ENCODE measurements at regions not wholly inside any gene's neighbourhood (a gene's known extent, or its start where the extent isn't known, plus 50 kb on each side); places are given as distances from the start of the nearest gene placed in this dataset.
"Not testable (repeated sequence)": the region's sequence is repeated elsewhere in the genome, so short reads cannot be mapped to it uniquely, and the experiment has no call there.

DNA sequence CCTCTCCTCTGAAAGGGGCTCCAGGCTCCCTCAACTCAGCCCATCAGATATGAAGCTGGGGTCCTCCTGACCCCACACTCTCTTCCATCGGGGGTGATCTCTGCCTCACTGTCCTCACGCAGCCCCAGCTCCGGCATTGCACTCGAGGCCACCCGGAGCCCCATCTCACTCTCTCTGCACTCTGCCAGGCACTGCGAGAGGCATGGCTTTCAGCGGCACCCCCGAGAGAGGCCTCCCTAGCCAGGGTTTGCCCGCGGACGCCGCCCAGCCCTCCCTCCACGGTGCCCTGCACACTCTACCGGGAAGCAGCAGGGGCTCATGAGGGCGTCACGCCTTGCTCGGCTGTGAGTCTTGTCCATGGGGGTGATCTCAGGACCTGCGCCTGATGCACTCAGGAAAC is 436.2 kb downstream of the BRD1 start:
- no peak for DNase-seq (ENCODE audit: low read depth in 4 of 4, low spot score in 3 of 4)

GRCh38 chr22:49390954-49391353 is 436.7 kb downstream of the BRD1 start:
- DNase-seq (ENCODE audit: low read depth in 4 of 4, low spot score in 3 of 4), result no peak

DNA sequence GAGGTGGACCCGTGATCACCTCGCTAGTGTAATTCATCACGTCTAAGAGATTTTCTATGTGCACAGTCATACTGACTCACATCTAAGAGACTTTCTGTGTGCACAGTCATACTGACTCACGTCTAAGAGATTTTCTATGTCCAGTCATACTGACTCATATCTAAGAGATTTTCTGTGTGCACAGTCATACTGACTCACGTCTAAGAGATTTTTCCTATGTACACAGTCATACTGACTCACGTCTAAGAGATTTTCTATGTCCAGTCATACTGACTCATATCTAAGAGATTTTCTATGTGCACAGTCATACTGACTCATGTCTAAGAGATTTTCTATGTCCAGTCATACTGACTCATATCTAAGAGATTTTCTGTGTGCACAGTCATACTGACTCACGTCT is 443.8 kb downstream of the BRD1 start:
- DNase-seq (ENCODE audit: low read depth in 4 of 4, low spot score in 3 of 4), result not testable (repeated sequence)

GRCh38 chr22:49382451-49382735 is 445.3 kb downstream of the BRD1 start:
- DNase-seq (ENCODE audit: low read depth in 4 of 4, low spot score in 3 of 4), result no peak

DNA sequence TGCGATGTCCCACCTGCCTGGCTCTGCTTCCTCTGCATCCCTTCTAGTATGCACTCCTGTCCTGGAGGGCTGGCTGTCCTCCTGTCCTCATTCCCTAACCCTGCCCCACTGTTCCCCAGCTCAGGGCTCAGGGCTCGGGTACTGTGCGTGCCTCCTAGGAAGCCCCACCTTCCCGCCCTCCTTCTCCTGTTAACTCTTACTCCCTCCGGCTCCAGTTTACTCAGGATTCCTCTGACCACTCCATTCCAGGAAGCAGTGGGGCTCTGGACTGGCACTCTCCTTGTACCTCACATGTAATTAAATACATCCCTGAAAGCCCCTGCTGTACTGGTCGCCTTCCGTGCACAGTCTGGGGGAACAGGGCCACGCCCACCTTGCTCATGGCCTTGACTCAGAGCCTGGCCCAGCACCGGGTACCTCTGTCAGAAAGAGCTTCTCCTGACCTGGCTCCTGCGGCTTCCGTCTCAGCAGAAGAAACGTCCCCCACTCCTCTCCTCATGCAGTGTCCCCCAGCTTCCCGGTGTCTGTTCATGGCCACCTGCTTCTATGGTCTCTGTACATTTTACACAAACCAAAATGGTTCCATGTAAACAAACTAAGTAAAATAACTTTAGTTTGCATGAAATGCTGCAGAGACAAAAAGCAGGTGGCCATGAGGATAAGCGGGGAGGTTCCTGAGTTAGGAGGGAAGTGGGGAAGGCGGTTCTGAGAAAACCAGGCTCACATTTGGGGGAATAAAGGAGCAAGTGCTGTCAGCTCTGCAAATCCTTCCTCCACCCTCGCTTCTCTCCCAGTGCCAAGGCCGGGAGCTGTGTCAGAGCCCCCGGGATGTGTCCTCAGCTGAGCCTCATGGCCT is 445.9 kb downstream of the BRD1 start:
- DNase-seq (ENCODE audit: low read depth in 4 of 4, low spot score in 3 of 4), result no peak

GRCh38 chr22:49380828-49381114 is 446.9 kb downstream of the BRD1 start:
- no peak for DNase-seq (ENCODE audit: low read depth in 4 of 4, low spot score in 3 of 4)

DNA sequence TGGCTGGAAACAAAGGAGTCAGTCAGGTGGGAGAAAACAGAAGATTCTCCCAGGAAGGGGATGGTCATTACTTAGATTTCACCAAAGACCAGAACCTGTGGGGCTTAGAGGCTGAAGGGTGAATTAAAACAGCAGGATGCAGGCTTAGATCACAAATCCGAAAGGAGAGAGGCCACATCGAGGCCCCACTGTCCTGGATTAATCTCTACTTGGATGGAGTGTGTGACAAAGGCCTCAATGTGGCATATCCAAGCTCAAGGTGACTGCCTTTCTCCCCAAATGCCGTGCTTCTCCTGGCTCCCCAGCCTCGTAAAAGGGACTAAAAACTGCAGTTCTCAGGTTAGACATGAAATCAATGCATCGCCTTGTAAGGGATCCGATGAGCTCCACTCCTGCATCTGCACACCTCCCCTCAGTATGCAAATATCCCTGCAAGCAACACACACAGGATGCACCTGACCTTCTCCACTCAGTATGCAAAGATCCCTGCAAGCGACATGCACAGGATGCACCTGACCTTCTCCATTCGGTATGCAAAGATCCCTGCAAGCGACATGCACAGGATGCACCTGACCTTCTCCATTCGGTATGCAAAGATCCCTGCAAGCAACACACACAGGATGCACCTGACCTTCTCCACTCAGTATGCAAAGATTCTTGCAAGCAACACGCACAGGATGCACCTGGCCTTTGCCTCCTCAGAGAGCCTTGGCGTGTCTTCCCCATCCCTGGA is 447.4 kb downstream of the BRD1 start:
- no peak for DNase-seq (ENCODE audit: low read depth in 4 of 4, low spot score in 3 of 4)

- DNase-seq (ENCODE audit: low read depth in 4 of 4, low spot score in 3 of 4), result no peak
Observed at GRCh38 chr22:49377306-49377705, 450.4 kb downstream of the BRD1 start.

- DNase-seq (ENCODE audit: low read depth in 4 of 4, low spot score in 3 of 4), result no peak
Observed at GRCh38 chr22:49373801-49374226, 453.9 kb downstream of the BRD1 start.

DNA sequence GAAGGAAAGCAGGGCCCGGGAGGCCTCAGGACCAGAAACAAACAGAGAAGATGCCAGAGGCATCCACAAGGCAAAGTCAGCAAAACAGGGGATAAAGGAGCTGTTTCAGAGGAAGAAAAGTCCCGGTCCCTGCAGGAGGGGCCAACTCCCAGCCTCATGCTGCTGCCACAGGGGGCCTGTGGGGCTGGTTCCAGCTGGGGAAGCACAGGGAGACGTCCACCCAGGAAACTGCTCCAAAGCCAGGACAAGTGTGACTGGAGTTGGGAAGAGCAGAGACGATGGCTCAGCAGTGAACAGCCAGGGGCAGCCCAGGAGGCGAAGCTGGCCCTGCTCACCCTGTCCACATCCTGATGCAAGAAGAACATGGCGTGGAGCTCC is 454.4 kb downstream of the BRD1 start:
- DNase-seq (ENCODE audit: low read depth in 4 of 4, low spot score in 3 of 4), result no peak

DNA sequence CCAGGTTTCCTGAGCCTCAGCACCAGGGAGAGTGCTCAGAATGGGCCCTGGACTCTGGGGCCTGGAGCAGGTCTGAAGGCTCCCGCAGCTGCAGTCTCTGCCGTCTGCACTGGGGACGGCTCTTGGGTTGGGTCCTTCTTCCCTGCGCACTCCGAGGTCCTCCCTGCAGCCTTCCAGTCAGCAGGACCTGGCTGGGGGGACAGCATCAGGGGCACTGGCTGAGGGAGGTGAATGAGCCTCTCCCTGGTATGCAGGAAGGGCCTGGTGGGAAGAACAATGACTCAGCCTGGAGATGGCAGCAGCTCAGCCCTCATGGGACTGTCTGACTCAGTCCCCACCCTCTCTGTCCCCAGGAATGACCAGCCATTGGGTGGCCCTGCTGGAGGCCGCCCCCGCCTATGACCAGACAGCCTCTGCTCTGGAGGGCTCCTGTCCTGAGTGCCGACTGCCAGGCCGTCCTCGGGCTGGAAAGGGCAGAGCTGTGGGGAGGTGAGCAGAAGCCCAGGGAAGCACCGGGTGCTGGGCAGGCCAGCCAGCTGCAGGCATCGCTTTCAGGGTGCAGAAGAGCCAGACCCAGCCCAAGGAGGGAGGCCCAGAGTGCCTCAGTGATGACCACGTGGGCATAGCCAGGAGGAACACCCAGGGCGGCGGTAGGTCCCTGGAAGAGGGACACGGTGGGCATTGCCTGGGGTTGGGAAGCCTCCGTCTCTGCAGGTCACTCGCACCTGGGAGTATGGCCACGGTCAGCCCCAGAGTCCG is 455.0 kb downstream of the BRD1 start:
- no peak for DNase-seq (ENCODE audit: low read depth in 4 of 4, low spot score in 3 of 4)

DNA sequence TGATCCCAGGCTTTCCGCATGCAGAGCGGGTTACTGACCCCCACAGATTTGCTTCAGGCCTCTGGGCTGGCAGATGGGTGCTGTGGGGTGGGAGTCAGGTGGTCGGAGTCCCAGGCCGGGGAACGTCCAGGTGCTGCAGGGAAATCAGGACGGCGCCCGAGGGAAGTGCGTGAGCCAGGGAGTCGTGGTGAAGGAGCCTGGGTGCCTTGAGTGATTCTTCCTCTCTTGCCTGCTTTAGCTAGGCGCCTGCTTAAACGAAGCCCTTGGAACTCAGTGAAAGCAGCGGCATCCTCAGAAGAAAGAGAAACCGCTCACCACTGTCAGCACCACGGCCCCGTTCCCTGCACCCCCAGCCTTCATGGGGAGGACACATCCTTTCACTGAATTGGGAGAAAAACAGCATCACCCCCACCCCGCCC is 455.6 kb downstream of the BRD1 start:
- DNase-seq (ENCODE audit: low read depth in 4 of 4, low spot score in 3 of 4), result no peak

DNA sequence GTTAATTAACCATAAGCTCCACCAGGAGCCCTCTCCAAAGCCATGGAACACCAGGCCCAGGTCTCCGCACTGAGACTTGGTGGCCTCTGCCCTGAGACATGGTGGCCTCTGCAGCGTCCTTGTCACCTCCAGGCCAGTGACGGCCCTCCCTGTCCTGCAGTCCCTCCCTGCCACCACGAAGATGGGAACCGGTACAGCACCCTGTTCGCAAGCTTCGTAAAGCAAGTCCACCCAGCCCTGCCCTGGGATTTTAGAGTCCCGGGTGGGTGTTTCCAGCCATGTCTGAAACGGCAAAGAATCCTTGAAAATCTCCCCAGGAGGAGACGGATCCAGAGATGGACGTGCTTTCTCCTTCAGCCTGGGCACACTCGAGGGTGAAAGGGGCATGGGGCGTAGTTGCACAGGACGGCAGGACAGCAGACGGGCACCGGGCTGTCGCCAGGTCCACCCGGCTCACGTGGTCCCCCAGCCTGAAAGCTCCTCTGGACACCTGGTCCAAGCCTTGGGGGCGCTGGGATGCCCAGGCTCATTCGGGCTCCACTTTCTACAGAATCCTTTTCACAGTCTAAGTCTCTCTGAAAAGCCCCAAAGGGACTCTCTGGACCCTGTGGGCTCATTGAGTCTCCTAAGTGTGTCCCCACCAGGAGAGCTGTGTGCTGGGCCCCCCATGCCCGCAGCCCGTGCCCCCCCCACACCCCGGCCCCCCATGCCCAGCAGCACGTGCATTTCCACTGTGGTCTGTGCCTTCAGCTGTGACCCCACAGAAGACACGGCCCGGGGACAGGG is 456.2 kb downstream of the BRD1 start:
- no peak for DNase-seq (ENCODE audit: low read depth in 4 of 4, low spot score in 3 of 4)

DNA sequence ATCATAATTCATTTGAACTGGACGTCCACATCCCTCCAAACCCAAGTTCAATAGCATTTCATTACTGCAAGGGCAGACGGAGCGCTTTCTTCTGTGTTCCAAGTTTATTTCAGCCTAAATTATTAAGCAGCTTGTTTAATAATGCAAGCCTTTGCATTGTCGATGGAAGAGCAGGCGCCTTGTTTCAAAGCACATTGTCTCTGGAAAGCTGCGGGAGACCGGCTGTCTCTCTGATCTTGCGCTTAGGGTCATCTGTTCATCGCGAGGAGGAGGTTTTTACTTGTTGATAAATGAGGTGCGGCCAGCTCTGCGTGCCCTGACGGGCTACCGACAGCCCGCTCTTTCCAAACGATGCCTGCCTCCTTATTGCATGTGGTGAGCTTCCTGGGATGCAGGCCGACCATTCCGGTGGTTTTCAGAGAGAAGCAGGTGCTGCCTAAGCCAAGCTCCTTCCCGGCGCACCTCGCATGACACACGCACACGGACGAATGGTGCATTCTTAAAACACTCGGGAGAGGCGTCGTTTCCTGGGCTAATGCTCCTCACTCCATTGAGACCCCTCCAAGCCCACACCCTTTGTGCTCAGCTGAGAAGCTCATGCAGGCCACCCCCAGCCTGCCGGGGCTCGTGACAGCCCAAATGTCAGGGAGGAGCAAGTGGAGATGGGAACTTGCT is 456.9 kb downstream of the BRD1 start:
- no peak for DNase-seq (ENCODE audit: low read depth in 4 of 4, low spot score in 3 of 4)

GRCh38 chr22:49369726-49370626 is 457.7 kb downstream of the BRD1 start:
- no peak for DNase-seq (ENCODE audit: low read depth in 4 of 4, low spot score in 3 of 4)

DNA sequence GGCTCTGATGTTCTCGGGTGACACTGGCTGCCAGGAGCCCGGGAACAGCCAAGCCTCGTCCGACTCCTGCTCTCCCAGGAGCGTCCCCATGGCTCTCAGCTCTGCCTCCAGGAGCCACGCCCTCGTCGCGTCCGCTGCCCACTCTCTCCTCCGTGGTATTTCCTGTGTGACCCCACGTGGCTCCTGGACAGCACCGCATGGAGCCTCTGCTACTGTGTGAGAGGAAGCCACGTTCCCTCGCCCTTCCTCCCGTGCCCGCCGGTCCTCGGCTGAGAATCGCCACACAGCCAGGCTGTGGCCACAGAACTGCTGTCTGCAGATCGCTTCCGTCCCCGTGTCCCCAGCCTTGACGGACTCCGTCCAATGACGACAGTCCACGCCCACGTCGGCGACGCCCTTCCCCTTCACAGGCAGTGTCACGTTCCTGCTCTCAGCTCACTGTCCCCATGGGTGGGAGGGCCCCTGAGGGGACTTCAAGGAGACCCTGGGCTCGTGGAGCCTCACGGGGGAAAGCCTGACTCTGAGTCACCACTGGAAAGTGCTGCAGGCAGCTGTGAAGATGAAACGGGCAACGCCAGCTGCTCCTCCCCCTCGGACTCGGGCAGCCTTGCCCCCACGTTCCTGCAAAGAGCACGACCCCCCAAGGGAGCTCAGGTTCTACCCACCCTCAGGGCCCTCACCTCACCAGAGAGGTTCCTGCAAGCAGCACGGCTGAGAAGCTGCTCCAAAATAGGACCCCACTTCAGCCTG is 458.5 kb downstream of the BRD1 start:
- no peak for DNase-seq (ENCODE audit: low read depth in 4 of 4, low spot score in 3 of 4)

GRCh38 chr22:49368221-49368975 is 459.3 kb downstream of the BRD1 start:
- DNase-seq (ENCODE audit: low read depth in 4 of 4, low spot score in 3 of 4), result no peak
